GM23248 (cell line): ENCODE measurements at regions not wholly inside any gene's neighbourhood (a gene's known extent, or its start where the extent isn't known, plus 50 kb on each side); places are given as distances from the start of the nearest gene placed in this dataset.

ENCODE experiments used
- DNase-seq: peaks from one replicate; pipeline ENCODE4 v3.0.0-alpha.2; 2015
- H2AFZ ChIP-seq: fragments of 200-600 bp; sonication (generic); 2 replicates; pipeline ENCODE4 v1.6.1; 2016; ENCODE audit warnings: antibody characterized with exemption
- H3F3A ChIP-seq: fragments of 200-600 bp; sonication (generic); 2 replicates; pipeline ENCODE4 v1.6.1; 2016; ENCODE audit warnings: mild to moderate bottlenecking, antibody characterized with exemption, mixed run types; ENCODE audit not compliant: insufficient read depth
- H3K27ac ChIP-seq: fragments of 200-600 bp; sonication (generic); 2 replicates; pipeline ENCODE4 v1.5.1; 2016; ENCODE audit warnings: mild to moderate bottlenecking
- H3K27me3 ChIP-seq: fragments of 200-600 bp; sonication (generic); replicated peaks from 2 replicates; pipeline ENCODE4 v1.6.1; 2016; ENCODE audit warnings: mild to moderate bottlenecking; ENCODE audit not compliant: insufficient read depth
- H3K36me3 ChIP-seq: fragments of 200-600 bp; sonication (generic); 2 replicates; pipeline ENCODE4 v1.6.1; 2016; ENCODE audit warnings: low read depth, mild to moderate bottlenecking
- H3K4me1 ChIP-seq: fragments of 200-600 bp; sonication (generic); 2 replicates; pipeline ENCODE4 v1.6.1; 2016; ENCODE audit warnings: mild to moderate bottlenecking; ENCODE audit not compliant: insufficient read depth
- H3K4me2 ChIP-seq: fragments of 200-600 bp; sonication (generic); one replicate; pipeline ENCODE4 v1.6.1; 2016; ENCODE audit warnings: mild to moderate bottlenecking; ENCODE audit not compliant: unreplicated experiment
- H3K4me3 ChIP-seq: fragments of 200-600 bp; sonication (generic); 2 replicates; pipeline ENCODE4 v1.5.1; 2016; ENCODE audit warnings: mild to moderate bottlenecking
- H3K79me2 ChIP-seq: fragments of 200-600 bp; sonication (generic); 2 replicates; pipeline ENCODE4 v1.6.1; 2016; ENCODE audit warnings: mild to moderate bottlenecking; ENCODE audit not compliant: insufficient read depth
- H3K9ac ChIP-seq: fragments of 200-600 bp; sonication (generic); 2 replicates; pipeline ENCODE4 v1.6.1; 2016; ENCODE audit warnings: mild to moderate bottlenecking
- H3K9me2 ChIP-seq: fragments of 200-600 bp; sonication (generic); 2 replicates; pipeline ENCODE4 v1.6.1; 2016; ENCODE audit warnings: mixed run types, mild to moderate bottlenecking, moderate library complexity; ENCODE audit not compliant: insufficient read depth
- H3K9me3 ChIP-seq: fragments of 200-600 bp; sonication (generic); one replicate; pipeline ENCODE4 v1.6.1; 2017; ENCODE audit warnings: low read depth
- H4K20me1 ChIP-seq: fragments of 200-600 bp; sonication (generic); 2 replicates; pipeline ENCODE4 v1.6.0; 2016; ENCODE audit not compliant: insufficient read depth
- EZH2 ChIP-seq: fragments of 200-600 bp; sonication (generic); IDR thresholded peaks from 2 replicates; pipeline ENCODE4 v1.6.1; 2018; ENCODE audit warnings: antibody characterized with exemption, mild to moderate bottlenecking; ENCODE audit not compliant: insufficient read depth, poor library complexity, severe bottlenecking
- EZH2phosphoT487 ChIP-seq: fragments of 200-600 bp; sonication (generic); IDR thresholded peaks from 2 replicates; pipeline ENCODE4 v1.6.1; 2018; ENCODE audit warnings: antibody characterized with exemption, moderate library complexity, mild to moderate bottlenecking, low read depth; ENCODE audit not compliant: insufficient read depth
- WGBS, 2 experiments: methylation state at CpG; one replicate each; pipeline ENCODE4 v1.1.6; 2015 to 2017; ENCODE audit warnings: low lambda C conversion rate in 2 of 2, low coverage in 1 of 2; ENCODE audit errors: missing lambda C conversion rate in 2 of 2; 5-methylcytosine and 5-hydroxymethylcytosine counted together
- in situ Hi-C: fragments of 300-500 bp; cut with MboI; formaldehyde crosslinking; loops from 2 replicates; pipeline ENCODE4 v1.15.0; 2020

DNA sequence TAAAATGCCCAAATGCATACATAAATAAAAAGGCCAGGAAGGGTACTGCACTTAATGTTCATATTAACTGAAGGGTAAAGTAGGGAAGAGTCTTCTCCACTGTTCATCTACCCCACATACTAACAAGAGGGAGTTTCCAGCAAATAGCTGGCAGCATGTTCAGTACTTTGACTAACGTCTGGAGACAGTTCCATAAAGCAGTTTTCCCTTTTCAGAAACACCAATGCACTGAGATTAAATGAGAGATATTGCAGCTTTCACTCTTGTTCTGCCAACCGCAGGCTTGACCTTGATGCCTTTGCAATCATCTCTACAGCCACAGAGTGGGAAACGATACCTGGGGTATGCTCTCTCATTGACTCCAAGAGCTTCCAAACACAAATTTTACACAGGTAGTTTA is 2123.1 kb upstream of the TENM3 start:
- DNase-seq = no peak
- no peaks in the 10 kb centered on the region for H3K9me3 ChIP-seq
- in situ Hi-C loops = no loop called here
- H3F3A ChIP-seq = no peaks in the 10 kb centered on the region
- no peak overlapping the region for H3K9ac ChIP-seq
- H3K36me3 ChIP-seq = no peaks in the 10 kb centered on the region
- TF ChIP-seq EZH2phosphoT487 (no peak), EZH2 (no peak)
- no peak overlapping the region for H3K4me3 ChIP-seq
- no peaks in the 10 kb centered on the region for H3K9me2 ChIP-seq
- no peaks in the 10 kb centered on the region for H3K79me2 ChIP-seq
- H2AFZ ChIP-seq = no peak overlapping the region
- no peaks in the 10 kb centered on the region for H3K4me1 ChIP-seq
- H4K20me1 ChIP-seq = no peaks in the 10 kb centered on the region
- 2 to 5% methylated on average over 3 of the region's 3 CpGs for WGBS, 2 experiments
- no peaks in the 10 kb centered on the region for H3K27me3 ChIP-seq
- H3K4me2 ChIP-seq = no peak overlapping the region
- H3K27ac ChIP-seq = no peak overlapping the region

DNA sequence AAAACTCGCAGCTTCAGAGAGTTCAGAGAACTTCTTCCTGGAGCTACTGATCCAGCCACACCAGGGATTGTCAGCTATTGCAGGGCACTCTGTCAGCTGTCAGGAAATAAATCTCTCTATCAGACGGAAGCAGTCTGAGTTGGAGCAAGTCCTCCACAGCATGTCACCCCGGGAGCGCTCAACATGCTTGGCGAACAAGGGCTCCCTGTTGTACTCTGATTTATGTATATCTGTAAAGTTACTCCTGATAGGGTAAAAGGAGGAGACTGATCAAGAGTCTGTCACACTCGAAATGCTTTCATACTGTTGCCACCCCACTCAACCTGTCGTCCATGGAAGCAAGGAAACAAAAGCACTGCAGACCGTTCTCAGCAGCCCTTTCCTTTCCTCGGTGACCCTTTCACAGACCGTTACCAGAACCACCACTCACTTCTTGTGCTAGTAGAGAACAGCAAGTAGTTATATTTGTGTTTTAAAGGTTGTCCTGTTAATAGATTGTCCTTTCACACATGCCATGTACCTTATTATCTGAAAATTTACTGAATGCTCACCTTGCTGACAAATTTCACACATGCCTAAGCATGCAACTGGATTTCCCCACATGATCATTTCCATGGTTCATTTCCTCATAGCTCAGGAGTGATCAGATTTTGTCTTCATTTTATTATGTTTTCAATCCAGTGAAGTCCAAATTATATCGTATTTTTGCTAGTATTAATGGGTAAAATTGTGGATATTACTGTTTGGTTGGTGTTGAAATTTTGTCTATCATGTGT is 2108.9 kb upstream of the TENM3 start:
- 2 to 4% methylated on average over 11 of the region's 11 CpGs for WGBS, 2 experiments

DNA sequence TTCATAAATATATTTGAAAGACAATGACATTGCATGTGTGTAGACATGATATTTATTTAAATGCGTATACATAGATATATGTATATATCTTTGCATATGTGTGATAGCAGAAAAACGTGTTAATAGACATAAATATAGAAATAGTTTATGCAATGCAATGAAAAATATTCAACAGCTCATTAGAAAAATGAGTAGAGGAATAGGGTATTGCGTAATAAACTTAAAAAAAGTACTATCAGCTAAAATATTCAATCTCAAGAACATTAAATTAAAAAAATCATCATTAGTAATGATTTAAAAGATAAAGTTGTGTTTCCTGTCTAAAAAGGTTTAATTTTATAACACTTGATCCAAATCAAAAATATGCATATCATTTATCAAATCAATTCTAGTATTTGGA is 2101.5 kb upstream of the TENM3 start:
- Histone ChIP-seq H3K79me2 (no peaks in the 10 kb centered on the region), H3K9ac (no peak overlapping the region), H3K4me1 (no peaks in the 10 kb centered on the region), H3K4me3 (no peak overlapping the region), H3K4me2 (no peak overlapping the region), H3K27ac (no peak overlapping the region), H3F3A (no peaks in the 10 kb centered on the region), H4K20me1 (no peaks in the 10 kb centered on the region), H3K27me3 (no peaks in the 10 kb centered on the region), H2AFZ (no peak overlapping the region), H3K36me3 (no peaks in the 10 kb centered on the region), H3K9me2 (no peaks in the 10 kb centered on the region), H3K9me3 (no peaks in the 10 kb centered on the region)
- DNase-seq = no peak
- TF ChIP-seq EZH2 (no peak), EZH2phosphoT487 (no peak)
- WGBS, 2 experiments = 25 to 28% methylated on average over 3 of the region's 3 CpGs
- in situ Hi-C loops = no loop called here

More for the DNA sequence above, 2108.9 kb upstream of the TENM3 start:
- no peak overlapping the region for H3K4me3 ChIP-seq
- H4K20me1 ChIP-seq = no peaks in the 10 kb centered on the region
- DNase-seq = no peak
- no peaks in the 10 kb centered on the region for H3K9me3 ChIP-seq
- no peak overlapping the region for H3K27ac ChIP-seq
- H3K36me3 ChIP-seq = no peaks in the 10 kb centered on the region
- no peaks in the 10 kb centered on the region for H3K79me2 ChIP-seq
- no peaks in the 10 kb centered on the region for H3K4me1 ChIP-seq
- no peak overlapping the region for H3K9ac ChIP-seq
- H3K4me2 ChIP-seq = no peak overlapping the region
- in situ Hi-C loops = no loop called here
- no peaks in the 10 kb centered on the region for H3K27me3 ChIP-seq
- no peak overlapping the region for H2AFZ ChIP-seq
- TF ChIP-seq EZH2 (no peak), EZH2phosphoT487 (no peak)
- H3F3A ChIP-seq = no peaks in the 10 kb centered on the region
- H3K9me2 ChIP-seq = no peaks in the 10 kb centered on the region

DNA sequence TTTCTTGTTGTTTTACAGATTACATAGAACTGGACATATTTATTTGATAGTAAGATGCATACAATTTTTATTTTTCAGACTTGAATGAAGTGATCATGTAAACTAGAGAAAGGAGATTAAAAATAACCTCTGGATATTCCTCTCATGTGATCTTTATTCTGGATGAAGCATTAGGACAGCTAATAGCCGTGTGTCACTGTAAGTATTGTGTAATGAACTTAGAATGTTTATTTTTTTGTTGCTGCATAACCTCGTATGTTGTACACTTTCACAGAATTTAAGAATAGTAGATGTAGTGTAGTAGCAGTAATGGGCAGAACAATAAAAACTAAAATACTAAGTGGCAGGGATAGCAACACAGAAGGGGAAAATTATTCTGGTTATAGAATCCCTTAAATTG is 2094.5 kb upstream of the TENM3 start:
- H3K9ac ChIP-seq = no peak overlapping the region
- no peaks in the 10 kb centered on the region for H3K27me3 ChIP-seq
- no peak overlapping the region for H3K4me2 ChIP-seq
- no peak overlapping the region for H2AFZ ChIP-seq
- 5 to 10% methylated on average over 2 of the region's 2 CpGs for WGBS, 2 experiments
- H3K9me3 ChIP-seq = no peaks in the 10 kb centered on the region
- in situ Hi-C loops = no loop called here
- no peaks in the 10 kb centered on the region for H3K36me3 ChIP-seq
- H3F3A ChIP-seq = no peaks in the 10 kb centered on the region
- H3K9me2 ChIP-seq = no peaks in the 10 kb centered on the region
- DNase-seq = no peak
- no peak for TF ChIP-seq EZH2
- TF ChIP-seq EZH2phosphoT487 = no peak
- H4K20me1 ChIP-seq = no peaks in the 10 kb centered on the region
- no peaks in the 10 kb centered on the region for H3K4me1 ChIP-seq
- no peaks in the 10 kb centered on the region for H3K79me2 ChIP-seq
- no peak overlapping the region for H3K27ac ChIP-seq
- H3K4me3 ChIP-seq = no peak overlapping the region
